Esophagus muscularis mucosa (tissue), 3 donors: ENCODE measurements at regions not wholly inside any gene's neighbourhood (a gene's known extent, or its start where the extent isn't known, plus 50 kb on each side); places are given as distances from the start of the nearest gene placed in this dataset.

Experiments
- EP300 ChIP-seq: sonication (generic); formaldehyde crosslinking; IDR thresholded peaks from one replicate; pipeline ENCODE4 v1.6.1; 2017; ENCODE audit warnings: antibody characterized with exemption
- TF ChIP-seq, protein P1 (sequence below), 3 experiments: fragments of 200-600 bp in 2 of 3; fragments of 450-650 bp in 1 of 3; sonication (generic) in 2 of 3; IDR thresholded peaks; one replicate each; pipeline ENCODE4 v1.5.1; 2017 to 2019; ENCODE audit warnings: antibody characterized with exemption in 3 of 3, mild to moderate bottlenecking in 2 of 3, moderate library complexity in 1 of 3

DNA sequence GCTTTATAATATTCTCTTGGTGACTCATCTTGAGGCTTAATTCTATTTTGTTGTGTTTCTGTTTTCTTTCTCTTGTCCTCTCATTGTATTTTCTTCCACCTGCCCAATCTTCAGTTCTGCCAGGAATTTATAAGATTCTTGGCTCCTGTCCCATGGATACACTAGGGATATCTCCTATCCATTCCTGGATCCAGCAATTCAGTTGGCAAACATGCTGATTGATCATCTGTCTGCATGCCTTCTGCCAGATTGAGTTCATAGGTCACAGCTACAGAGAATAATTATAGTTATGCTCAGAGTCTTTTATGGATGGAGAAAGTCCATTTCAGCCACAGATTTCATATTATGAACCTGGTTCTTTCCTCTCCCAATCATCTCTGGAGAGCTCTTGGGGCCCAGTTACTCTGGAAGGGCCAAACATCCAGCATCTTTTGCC lies 140.4 kb upstream of the MAGI2 start:
- TF ChIP-seq, protein P1, sequence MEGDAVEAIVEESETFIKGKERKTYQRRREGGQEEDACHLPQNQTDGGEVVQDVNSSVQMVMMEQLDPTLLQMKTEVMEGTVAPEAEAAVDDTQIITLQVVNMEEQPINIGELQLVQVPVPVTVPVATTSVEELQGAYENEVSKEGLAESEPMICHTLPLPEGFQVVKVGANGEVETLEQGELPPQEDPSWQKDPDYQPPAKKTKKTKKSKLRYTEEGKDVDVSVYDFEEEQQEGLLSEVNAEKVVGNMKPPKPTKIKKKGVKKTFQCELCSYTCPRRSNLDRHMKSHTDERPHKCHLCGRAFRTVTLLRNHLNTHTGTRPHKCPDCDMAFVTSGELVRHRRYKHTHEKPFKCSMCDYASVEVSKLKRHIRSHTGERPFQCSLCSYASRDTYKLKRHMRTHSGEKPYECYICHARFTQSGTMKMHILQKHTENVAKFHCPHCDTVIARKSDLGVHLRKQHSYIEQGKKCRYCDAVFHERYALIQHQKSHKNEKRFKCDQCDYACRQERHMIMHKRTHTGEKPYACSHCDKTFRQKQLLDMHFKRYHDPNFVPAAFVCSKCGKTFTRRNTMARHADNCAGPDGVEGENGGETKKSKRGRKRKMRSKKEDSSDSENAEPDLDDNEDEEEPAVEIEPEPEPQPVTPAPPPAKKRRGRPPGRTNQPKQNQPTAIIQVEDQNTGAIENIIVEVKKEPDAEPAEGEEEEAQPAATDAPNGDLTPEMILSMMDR (IDR thresholded peaks at IDR 0.05): no peak
- TF ChIP-seq EP300: no peak
